H54 (cell line): ENCODE measurements at regions not wholly inside any gene's neighbourhood (a gene's known extent, or its start where the extent isn't known, plus 50 kb on each side); places are given as distances from the start of the nearest gene placed in this dataset.
"Not testable (repeated sequence)": the region's sequence is repeated elsewhere in the genome, so short reads cannot be mapped to it uniquely, and the experiment has no call there.

Experiments
- DNase-seq: peaks from one replicate; pipeline ENCODE4 v3.0.0; 2011; ENCODE audit warnings: low spot score, mixed read lengths; ENCODE audit not compliant: insufficient read length
- FAIRE-seq: peaks from 3 replicates; lab custom pipeline; 2011; peaks lifted over from hg19 to GRCh38; lab: Jason Lieb, UNC
- POLR2A ChIP-seq: IDR thresholded peaks from 2 replicates; pipeline ENCODE4 v1.6.1; 2011; ENCODE audit warnings: low read depth, mild to moderate bottlenecking, low read length

DNA sequence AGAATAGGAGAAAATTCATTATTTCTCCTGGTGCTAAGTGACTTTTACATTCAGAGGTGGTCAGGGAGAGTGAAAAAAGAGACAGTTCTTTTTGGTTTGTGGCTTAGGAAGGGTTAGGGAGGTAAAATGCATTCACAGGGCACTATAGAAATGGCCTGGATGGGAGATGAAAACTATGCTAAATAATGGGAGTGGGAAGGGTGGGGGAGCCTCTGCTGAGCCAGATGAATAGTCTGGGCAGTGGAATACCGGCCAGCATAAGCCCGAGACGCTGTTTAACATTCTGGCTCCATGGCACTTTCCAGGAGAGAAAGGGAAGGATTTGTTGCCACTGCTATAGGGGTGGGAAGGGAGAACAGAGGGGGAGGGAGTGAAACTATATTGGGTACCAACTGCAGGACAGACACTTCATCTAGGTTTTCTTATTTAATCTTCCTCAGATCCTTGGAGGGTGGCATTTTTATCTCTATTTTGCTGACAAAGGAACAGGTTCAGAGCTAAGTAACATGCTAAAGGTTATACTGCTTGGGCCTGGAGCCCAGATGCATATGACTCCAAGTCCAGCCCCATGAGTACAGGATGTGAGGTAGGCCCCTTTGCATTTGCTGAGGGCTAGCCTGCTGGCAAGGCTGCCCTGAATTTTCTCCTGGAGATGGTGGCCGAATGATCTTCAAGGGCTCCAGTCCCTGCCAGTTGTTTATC is 372.4 kb downstream of the CCSER2 start:
- DNase-seq (no peak), FAIRE-seq (no peak)
- TF ChIP-seq POLR2A = no peak

DNA sequence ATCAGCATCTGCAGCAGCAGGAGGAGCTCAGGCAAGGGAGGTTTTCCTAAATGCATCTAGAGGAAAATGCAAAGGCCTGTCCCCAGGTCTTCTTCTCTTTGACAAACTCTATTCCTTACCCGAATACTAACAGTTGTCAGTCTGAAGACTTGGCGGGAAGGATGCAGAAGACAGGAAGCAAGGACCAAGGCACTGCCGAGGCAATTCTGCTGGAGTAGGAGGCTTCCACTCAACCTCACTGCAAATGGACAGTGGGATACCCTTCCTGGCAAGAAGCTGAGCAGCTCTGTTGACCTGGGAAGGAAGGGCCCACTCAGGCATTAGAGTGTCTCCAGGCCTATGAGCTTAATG is 373.0 kb downstream of the CCSER2 start:
- FAIRE-seq (no peak), DNase-seq (no peak)
- no peak for TF ChIP-seq POLR2A

DNA sequence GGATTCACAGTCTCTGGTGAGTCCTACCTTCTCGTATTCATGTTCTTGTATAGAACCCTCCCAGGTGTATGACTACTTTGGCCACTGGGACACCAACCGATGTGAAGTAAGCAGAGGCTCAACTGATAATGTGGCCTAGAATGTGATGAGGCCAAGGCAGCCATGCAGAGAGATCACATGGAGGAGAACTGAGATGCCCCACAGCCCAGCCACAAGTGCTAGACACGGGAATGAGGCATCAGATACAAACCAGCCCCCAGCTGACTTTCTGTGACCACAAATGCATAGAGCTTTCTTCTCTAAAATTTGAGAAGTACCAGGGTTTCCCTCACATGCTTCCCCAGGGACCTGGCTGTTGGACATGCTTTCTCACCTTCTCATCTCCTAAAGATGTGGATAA is 375.7 kb downstream of the CCSER2 start:
- no peak for FAIRE-seq
- no peak for DNase-seq
- no peak for TF ChIP-seq POLR2A

GRCh38 chr10:84706431-84706830 is 378.0 kb downstream of the CCSER2 start:
- no peak for TF ChIP-seq POLR2A
- DNase-seq (no peak), FAIRE-seq (no peak)

GRCh38 chr10:84706875-84707274 is 378.5 kb downstream of the CCSER2 start:
- no peak for FAIRE-seq
- TF ChIP-seq POLR2A = no peak
- DNase-seq = no peak

DNA sequence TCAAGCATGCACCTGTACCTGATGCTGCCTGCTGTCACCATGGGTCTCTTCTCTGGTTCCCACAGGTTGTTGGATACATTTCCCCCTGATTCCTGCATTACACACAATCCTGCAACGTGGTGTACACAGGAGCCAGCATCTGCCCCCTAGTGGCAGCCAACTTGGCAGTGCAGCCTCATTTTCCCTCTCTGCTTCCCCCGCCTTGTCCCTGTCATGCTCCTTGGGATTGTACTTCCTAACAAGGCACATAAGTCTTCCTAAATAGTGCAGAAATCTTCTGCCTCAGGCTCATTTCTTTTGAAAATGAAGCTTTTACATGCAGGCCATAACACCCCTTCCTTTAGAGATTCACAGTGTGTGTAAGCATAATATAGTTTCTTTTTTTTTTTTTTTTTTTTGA is 387.5 kb downstream of the CCSER2 start:
- DNase-seq = peak; percentile 64
- FAIRE-seq = no peak
- TF ChIP-seq POLR2A = no peak

DNA sequence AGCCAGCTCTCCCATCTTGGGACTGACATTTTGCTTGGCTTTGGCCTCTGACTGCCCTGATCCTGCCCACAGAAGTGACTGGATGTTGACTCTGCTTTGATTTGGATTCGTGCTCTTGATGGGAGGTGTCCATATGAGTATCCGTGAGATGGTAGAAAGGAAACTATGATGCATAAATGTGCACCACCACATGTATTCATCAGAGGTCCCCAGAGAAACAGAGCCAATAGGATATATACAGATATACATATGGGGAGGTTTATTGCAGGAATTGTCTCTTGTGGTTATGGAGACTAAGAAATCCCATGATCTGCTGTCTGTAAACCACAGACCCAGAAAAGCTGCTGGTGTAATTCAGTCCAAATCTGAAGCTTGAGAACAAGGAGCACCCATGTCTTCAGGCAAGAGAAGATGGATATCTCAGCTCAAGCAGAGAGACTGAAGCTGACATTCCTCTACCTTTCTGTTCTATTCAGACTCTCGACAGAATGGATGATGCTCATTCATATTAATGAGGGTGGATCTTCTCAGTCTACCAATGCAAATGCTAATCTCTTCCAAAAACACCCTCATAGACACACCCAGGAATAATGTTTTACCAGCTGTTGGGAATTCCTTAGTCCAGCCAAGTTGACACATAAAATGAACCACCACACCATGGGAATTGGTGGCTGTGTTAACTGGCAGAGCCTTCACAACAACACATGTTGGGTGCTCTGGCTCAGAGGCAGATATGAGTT is 390.7 kb downstream of the CCSER2 start:
- DNase-seq (no peak), FAIRE-seq (no peak)
- no peak for TF ChIP-seq POLR2A

DNA sequence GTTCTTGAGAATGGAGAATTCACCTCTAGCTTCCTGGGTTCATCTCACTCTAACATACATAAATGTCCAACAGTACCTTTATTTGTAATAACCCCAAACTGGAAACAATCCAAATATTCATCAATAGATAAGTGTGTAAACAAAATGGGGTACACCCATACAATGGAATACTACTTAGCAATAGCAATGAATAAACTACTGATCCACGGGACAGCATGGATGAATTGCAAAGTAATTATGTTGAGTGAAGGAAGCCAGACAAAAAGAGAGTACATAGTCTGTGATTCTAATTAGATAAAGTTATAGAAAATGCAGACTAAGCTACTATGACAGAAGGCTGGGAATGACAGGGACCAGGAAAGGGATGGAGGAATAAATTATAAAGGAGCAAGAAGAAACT is 391.3 kb downstream of the CCSER2 start:
- no peak for DNase-seq
- no peak for FAIRE-seq
- TF ChIP-seq POLR2A = no peak

DNA sequence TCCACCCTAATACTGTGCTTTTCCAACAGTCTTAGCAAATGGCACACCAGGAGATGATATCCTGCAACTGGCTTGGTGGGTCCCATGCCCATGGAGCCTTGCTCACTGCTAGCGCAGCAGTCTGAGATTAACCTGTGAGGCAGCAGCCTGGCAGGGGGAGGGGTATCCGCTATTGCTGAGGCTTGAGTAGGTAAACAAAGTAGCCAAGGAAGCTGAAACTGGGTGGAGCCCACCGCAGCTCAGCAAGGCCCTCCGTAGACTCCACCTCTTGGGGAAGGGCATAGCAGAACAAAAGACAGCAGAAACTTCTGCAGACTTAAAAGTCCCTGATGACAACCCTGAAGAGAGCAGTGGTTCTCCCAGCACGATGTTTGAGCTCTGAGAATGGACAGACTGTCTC is 399.0 kb downstream of the CCSER2 start:
- FAIRE-seq = no peak
- DNase-seq = no peak
- no peak for TF ChIP-seq POLR2A

DNA sequence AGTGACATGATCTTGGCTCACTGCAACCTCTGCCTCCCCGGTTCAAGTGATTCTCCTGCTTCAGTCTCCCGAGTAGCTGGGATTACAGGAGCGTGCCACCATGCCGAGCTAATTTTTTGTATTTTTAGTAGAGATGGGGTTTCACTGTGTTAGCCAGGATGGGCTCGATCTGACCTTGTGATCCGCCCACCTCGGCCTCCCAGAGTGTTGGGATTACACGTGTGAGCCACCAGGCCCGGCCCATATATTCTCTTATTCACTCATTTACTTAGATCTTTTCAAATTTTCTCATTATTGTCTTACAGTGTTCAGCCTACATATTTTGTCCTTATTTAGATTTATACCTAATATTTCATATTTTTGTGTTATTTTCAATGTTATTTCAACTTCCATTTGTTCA is 410.7 kb downstream of the CCSER2 start:
- DNase-seq, FAIRE-seq: not testable (repeated sequence)

- no peak for DNase-seq
- no peak for FAIRE-seq
- no peak for TF ChIP-seq POLR2A
Measured at GRCh38 chr10:84739641-84740040, 411.3 kb downstream of the CCSER2 start.

- DNase-seq = no peak
- peak; percentile 33 for FAIRE-seq
- no peak for TF ChIP-seq POLR2A
Measured at GRCh38 chr10:84743483-84743882, 415.1 kb downstream of the CCSER2 start.

DNA sequence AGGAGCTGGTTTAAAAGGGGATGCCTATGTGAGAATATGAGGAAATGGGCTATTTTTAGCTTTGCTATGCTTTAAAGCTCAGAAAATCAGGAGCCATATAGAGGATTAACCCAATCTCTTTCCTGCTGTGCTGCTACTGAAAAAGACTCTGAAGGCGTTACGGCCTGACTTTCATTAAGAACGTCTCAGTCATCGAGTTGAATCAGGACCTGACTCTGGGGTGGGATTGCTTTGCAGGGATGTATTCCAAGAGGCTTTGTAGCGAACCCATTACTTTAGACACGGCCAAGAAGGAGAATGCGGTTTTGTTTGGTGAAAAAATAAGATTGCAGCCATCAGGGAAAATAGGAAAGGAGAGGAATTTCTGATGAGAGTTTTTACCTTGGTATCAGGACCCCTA is 426.9 kb downstream of the CCSER2 start:
- no peak for DNase-seq
- no peak for FAIRE-seq
- no peak for TF ChIP-seq POLR2A

DNA sequence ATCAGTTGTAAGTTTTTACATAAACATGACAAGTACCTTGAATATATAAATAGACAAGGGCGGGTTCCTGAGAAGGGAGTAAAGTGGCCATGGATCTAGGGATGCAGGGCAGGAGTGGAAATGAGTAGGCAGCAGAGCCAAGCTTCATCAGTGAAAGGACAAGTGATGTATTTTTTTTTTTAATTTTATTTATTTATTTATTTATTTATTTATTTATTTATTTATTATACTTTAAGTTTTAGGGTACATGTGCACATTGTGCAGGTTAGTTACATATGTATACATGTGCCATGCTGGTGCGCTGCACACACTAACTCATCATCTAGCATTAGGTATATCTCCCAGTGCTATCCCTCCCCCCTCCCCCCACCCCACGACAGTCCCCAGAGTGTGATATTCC is 428.3 kb downstream of the CCSER2 start:
- FAIRE-seq, DNase-seq: not testable (repeated sequence)

GRCh38 chr10:84761994-84762614 is 433.7 kb downstream of the CCSER2 start:
- DNase-seq, FAIRE-seq: not testable (repeated sequence)
